Stomach (tissue), 4 donors: ENCODE measurements at regions not wholly inside any gene's neighbourhood (a gene's known extent, or its start where the extent isn't known, plus 50 kb on each side); places are given as distances from the start of the nearest gene placed in this dataset.

Source experiments
- EP300 ChIP-seq: sonication (generic); formaldehyde crosslinking; IDR thresholded peaks from one replicate; pipeline ENCODE4 v1.6.1; 2017; ENCODE audit warnings: antibody characterized with exemption
- POLR2A ChIP-seq, 4 donors: fragments of 450-650 bp; IDR thresholded peaks; one replicate each; pipeline ENCODE4 v1.6.1; 2016; ENCODE audit warnings: antibody characterized with exemption in 4 of 4, control low read depth in 2 of 4, mild to moderate bottlenecking in 1 of 4, moderate library complexity in 1 of 4
- TF ChIP-seq, protein P1 (sequence below), 7 experiments: fragments of 450-650 bp in 4 of 7; fragments of 200-600 bp in 3 of 7; sonication (generic) in 3 of 7; IDR thresholded peaks; one replicate each; pipeline ENCODE4 v1.5.1; 2016 to 2019; ENCODE audit warnings: antibody characterized with exemption in 7 of 7, control low read depth in 2 of 7, mild to moderate bottlenecking in 1 of 7

DNA sequence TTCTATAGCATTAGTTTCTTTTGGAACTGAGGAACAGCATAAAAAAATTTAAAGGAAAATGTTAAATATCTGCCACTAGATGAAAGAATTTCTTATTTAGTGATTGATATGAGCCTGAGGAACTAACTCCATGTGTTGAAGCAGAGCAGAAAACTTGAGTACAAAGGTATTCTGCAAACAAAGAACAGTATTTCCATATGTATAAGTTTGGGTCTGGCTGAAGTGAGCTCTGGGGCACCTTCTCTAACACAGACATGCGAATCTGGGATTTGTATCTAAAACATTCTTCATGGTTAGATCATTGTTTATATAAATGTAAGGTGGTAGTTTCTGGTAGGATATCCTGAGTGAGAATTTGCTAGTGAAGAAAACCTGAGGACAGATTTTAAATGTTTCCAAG is 123.2 kb downstream of the TYW3 start:
- TF ChIP-seq, protein P1, sequence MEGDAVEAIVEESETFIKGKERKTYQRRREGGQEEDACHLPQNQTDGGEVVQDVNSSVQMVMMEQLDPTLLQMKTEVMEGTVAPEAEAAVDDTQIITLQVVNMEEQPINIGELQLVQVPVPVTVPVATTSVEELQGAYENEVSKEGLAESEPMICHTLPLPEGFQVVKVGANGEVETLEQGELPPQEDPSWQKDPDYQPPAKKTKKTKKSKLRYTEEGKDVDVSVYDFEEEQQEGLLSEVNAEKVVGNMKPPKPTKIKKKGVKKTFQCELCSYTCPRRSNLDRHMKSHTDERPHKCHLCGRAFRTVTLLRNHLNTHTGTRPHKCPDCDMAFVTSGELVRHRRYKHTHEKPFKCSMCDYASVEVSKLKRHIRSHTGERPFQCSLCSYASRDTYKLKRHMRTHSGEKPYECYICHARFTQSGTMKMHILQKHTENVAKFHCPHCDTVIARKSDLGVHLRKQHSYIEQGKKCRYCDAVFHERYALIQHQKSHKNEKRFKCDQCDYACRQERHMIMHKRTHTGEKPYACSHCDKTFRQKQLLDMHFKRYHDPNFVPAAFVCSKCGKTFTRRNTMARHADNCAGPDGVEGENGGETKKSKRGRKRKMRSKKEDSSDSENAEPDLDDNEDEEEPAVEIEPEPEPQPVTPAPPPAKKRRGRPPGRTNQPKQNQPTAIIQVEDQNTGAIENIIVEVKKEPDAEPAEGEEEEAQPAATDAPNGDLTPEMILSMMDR (IDR thresholded peaks at IDR 0.05) = no peak
- TF ChIP-seq POLR2A (IDR thresholded peaks at IDR 0.05) (no peak), EP300 (no peak)
